GM19035 (cell line): ENCODE measurements at regions not wholly inside any gene's neighbourhood (a gene's known extent, or its start where the extent isn't known, plus 50 kb on each side); places are given as distances from the start of the nearest gene placed in this dataset.
"Not testable (repeated sequence)": the region's sequence is repeated elsewhere in the genome, so short reads cannot be mapped to it uniquely, and the experiment has no call there.

Source experiments
- ATAC-seq: cut with Tn5 transposase; IDR thresholded peaks from one replicate; pipeline ENCODE4 v1.9.1; 2021; ENCODE audit not compliant: unreplicated experiment

DNA sequence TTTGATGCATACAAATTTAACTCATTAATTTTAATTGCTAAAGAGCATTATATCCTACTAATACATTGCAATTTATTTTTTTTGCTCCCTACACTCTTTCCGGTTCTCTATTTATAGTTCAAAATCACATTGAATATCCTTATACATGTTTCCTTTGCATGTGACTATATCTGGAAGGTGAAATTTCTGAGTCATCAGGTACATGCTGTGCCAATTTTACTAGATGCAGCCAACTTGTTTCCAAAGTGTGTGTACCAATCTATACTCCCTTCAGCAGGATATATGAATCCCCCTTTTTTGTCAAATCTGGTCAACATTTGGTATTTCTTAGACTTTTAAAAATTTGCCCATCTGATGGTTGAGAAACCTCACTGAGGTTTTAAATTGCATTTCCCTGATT is 602.9 kb upstream of the CAMK1G start:
- no peak for ATAC-seq

DNA sequence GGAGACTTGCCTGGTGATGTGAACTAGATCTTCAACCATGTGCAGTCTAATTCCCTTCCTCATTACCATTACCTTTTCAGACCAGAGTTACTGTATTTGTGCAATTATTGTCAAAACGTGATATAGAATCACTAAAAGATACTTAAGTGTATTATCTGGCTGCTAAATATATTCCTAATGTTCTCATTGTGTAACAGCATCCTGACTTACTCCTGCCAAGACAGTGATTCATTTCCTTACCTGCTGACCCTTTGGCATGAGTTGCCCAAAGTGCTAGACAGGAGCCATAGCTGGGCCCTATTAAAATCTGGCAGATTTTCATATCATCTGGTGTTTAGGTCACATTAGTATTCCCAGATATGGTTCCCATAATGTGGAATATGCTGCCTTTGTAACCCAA is 598.3 kb upstream of the CAMK1G start:
- no peak for ATAC-seq

DNA sequence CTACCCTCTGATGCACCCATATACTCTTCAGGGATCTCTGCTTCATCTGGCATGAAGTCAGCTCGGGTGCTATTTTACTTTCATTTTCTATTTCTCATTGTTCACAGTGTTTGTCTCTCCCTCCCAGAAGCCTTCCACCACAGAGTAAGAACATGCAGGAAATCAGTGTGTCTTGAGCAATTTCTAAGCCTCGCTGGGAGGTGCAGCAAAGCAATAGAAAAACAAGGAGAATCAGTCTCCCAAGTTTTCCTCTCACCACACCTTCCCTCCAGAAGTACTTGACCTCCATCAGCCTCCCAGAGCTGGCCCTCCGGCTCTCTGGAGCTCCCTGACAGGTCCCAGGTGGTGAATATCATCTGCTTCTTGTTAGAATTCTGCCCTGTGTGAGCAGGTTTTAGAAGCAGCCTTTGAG is 594.7 kb upstream of the CAMK1G start:
- ATAC-seq: peak; percentile 95

DNA sequence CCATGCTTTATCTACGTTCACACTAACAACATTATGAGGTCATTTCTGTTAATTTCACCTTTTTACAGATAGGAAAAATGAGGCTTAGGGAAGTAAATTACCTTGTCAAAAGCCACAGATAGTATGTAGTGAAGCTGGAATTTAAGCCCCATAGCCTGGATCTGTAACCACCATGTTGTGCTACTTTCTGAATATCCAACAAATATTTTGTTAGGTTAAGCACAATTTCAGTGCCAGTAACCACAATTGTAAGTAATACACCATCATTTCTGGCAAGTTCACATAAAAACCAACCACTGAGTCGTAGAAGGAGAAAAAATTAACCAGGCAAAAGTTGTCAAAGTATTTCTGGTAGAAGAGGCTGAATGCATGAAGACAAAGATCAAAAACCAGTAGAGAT is 593.1 kb upstream of the CAMK1G start:
- no peak for ATAC-seq

DNA sequence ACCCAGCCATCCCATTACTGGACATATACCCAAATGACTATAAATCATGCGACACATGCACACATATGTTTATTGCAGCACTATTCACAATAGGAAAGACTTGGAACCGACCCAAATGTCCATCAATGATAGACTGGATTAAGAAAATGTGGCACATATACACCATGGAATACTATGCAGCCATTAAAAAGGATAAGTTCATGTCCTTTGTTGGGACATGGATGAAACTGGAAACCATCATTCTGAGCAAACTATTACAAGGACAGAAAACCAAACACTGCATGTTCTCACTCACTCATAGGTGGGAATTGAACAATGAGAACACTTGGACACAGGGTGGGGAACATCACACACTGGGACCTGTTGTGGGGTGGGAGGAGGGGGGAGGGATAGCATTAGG is 586.5 kb upstream of the CAMK1G start:
- not testable (repeated sequence) for ATAC-seq

DNA sequence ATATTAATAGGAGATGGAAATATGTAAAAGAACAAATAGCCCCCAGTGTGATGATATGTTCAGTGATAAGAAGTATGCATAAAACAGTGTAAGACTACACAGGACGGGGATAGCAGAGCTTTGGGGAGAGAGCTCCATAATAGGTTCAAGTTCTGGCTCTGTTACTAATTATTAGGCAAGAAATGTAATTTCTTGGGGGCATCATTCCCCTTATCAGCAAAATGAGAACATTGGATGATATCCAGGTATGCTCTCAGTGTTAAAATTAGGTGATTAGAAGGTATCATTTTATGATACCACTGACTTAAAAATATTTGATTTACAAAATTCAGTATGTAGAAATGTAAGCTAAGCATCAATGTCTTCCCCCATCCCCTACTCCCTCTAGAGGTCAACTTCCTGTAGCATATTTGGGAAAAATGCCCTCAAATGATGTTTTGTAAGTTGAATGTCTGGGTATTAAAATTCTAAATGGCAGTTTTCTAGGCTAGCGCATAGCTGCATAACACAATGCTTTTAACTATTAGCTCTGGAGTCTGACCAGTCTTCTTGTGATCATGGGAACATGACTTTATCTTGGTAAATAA is 585.7 kb upstream of the CAMK1G start:
- ATAC-seq: no peak

DNA sequence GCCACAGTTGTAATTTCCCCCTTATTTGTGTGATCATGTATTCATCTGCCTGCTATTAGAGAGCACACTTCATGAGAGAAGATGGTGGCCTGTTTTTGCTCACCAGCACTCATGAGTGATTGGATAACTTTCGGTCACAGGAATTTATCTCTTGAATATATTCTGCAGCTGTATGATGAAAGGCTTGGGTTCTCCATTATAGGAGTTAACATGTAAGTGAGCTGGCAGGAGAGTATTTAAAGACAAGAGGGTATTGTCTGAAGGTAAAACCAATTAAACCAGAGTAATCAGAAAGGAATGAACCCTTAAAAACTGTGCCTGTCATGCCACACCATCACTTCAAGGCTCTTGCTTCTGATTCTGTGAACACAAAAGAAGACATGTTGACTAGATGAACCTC is 574.9 kb upstream of the CAMK1G start:
- no peak for ATAC-seq

DNA sequence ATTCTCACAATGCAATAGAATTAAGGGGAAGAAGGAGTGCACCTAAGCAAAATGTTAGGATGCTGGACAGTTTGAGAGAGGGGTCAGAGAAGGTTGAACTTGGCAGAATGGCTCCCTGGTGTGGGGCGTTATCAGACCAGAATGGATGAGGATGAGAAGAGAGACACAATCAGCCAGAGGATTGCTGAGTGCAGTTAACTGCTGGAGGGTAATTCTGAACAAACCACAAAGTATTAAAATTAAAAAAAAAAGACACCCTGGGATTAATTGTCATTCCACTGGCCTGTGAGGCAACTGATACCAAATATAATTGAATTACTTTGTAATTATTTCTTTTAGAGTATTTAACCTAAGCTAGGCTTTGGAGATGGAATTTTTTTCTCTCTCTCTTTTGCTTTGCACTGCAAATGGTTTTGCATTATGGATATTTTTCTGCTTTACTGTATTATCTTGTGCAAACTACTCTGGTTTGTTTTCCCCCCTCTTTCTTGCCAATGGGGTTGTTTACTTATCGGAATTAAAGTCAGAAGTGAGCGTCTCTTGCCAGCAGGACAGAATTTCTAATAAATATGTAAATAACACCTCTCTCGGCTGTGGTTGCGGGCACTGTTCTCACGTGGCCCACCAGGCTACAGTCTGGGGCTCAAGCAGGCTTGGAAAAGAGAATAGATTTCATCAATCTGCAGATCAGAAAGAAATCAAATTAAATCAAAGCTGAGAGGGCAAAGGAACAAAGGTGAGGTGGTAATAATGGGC is 572.9 kb upstream of the CAMK1G start:
- no peak for ATAC-seq

DNA sequence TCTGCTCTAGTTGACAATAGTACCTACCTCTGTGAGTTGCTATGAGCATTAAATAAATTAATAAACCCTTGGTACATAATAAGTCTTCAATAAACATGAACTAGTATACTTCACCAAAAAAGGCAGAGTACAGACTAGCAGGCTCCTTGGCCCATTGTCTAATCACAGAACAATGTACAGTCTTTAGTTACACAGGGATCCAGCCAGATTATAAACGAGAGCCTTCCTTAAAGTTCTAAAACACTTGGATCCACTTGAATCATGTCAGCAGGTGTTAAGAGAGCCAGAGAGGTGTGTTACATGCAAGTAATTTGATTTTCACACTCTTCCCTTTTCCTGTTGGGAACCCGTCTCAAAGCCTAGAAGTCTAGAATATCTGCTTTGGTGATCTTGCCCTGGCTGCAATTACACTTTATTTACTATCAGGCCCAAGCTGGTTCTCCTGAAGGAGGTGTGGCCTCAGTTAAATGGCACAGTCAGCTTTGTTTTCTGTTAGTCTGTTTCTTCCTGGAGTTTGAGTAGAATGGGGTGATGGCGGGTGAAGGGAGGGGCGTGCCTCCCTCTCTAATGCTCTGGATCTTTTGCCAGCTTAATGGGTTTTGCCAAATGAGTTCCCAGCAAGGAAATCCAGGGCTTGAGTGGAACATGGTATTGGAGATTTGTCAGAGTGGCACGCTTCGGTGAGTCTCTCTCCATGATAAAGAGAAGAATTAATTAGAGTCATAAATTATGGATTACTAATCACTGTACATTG is 570.9 kb upstream of the CAMK1G start:
- ATAC-seq: no peak

DNA sequence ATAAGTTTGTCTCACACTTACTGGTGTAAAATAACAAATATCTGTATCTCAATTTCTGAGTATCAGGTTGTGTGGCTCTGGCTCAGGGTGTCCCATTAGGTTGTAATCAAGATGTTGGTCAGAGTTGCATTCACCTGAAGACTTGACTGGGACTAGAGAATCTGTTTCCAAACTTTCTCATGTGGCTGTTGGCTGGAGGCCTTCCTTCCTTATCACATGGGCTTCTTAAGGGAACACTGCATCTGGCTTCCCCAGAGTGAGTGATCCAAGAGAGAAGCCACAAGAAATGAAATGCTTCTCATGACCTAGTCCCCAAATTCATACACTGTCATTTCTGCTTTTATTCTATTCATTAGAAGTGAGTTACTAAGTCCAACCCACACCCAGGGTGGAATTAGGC is 568.4 kb upstream of the CAMK1G start:
- no peak for ATAC-seq

DNA sequence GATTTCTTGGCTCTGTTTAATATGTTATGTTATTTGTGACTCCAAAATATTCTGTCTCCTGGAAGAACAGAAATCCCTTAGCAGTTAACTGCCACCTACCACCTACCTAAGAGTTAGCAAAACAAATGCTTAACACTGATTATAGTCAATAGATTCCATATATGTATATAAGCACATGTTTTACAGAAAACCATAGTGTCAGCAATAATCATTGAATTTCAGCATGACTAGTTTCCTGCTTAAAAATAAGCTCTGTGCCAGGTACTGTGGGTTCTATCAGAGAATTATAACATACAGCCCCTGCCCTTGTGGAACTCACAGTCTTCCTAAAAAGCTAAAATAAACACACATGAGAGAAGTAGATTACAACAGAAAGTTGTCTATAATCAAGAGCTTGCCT is 561.9 kb upstream of the CAMK1G start:
- ATAC-seq: no peak

DNA sequence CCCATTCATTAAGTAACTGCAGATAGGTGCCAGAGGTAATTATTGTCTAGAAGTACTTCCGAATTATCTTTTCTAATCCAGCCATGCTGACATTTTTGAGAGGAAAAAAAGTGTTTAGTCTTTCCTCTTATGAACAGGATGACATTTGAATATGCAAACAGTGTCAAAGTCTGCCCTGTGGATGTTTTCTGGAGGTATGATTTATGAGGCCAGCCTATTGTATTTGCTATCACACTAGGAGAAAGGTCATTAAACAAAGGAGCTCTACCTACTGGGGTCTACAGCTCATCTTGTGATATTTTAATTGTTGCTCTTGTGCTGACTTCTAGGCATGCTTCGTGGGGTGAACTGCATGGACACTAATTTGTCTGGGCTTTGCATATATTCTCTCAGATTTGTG is 559.7 kb upstream of the CAMK1G start:
- no peak for ATAC-seq

DNA sequence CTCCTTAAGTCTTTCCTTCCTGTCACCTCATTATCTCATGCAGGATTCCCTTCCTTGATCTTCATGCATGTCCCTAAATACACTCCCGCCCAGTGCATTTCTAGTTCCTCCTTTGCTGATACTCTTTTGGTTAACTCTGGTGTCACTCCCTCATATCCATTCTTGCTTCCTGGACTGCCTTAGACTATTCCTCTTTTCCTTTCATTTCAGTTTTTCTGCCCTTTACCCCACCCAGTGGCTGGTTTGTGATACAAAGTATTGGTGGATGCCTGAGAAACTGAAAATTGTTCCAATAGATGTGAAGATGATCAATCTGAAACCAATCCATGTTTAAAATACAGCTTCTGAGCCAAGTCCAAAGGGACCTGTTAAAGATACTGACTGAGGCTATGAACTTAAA is 553.8 kb upstream of the CAMK1G start:
- ATAC-seq: no peak

DNA sequence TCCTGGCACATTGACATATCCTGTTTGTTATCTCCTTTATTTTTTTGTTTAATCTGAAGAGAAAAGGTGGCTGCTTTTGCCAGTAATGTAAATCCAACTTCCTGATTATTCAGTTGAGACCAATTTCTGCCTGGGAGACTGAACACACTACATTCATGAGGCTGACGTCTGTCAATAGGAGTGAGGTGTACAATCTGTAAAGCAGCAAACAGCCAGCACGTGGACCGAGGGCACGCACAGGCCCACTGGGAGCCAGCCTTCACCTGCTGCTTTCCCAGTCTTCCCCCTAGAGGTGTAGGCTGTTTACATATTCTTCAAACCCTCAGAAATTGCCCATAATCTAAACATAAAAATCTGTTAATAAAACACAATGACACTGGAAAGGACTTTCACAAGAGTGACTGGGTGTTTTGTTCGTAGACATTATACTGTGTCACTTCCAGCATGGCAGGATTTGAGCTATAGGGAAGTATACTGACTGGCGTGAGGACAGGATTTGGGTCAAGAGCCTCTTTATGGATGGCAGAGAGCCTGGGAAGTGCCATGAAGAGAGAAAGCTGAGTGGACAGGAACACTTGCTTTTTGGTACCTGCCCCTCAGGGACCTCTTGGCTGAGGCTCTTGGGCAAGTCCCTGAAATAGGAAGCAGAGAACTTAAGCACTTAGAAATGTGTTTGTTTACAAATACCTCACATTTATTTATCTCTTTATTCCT is 552.9 kb upstream of the CAMK1G start:
- ATAC-seq: no peak

DNA sequence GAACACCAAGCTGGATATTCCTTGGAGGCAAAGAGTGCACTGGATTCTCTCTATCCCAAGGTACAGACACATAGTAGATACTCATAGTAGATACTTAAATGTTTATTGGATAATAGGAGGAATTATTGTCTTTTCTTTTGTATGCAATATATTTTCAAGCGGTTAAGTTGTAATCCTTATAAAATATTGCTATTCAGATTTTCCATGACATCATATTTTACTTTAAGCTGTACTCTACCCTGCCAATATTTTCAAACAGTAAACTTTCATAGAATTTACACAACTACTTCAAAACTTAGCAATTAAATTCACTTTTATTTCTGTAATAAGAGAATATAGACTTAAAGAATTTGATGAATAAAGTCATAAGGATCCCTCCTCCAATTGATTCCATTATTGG is 546.5 kb upstream of the CAMK1G start:
- no peak for ATAC-seq

DNA sequence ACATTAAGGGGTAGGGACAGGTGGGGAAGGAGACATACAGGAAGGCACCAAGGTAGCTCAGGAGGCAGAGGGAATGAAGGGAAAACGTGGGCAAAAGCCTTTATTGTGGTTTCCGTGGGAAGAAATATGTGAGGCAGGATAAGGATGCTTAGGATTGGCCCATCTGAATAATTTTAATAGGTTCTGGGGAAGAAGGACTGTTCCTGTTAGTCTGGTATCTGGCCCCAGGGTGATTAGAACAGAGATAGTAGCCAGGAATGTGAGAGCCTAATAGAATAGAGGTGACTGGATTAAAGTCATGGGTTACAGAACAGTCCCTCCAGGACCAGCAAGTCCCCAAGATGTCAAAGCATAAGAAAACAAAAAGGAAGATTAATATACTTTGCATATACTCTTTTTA is 545.2 kb upstream of the CAMK1G start:
- ATAC-seq: no peak

DNA sequence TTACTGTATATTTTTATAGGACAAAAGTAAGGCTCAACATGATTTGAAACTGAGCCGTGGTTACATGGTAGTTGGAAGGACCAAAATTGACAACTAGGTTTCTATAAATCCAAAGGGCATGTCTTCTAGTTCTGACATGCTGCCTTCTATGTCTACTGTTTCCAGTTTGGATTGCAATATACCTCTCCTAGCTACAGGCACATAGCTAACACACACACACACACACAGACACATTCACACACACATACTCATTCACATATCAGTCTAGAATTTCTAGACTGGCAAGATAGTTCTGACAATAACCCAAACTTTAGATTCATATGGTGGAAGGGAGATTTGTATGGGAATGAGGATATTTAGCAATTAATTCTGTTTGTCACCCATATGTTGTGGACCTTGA is 544.8 kb upstream of the CAMK1G start:
- ATAC-seq: no peak

DNA sequence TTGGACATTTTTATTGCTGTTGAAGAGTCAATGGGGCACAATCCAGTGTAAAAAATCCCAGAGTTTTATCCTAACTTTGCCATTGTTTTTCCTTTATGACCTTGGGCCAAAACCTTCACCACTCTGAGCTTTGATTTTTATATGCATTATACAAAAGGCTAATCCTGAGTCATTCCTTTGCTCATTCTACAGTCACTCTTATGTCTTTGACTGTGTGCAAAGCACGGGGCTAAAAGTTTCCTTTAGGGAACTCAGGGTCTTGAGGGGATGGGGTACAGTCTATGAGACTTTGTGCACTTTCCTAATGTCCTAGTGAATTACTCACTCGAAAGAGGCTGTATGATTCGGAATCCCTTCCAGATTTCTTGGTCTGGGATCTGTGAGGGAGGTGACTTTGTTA is 543.2 kb upstream of the CAMK1G start:
- no peak for ATAC-seq

DNA sequence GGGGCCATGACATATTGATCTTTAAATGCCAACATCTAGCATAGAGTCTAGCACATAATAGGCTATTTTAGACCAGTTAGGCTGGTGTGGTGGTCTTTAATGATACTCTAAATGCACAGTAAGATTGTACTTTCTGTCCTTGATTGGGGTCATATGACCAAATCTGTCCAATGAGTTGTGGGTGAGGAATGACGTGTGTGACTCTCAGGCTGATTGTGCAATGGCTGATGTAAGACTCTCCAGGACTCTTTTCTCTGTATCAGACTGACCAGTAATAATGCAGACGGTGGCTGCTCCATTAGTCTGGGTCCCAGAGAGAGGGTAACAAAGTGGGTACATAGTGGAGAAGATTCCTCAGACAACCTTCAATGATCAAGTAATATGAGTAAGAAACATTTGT is 541.6 kb upstream of the CAMK1G start:
- ATAC-seq: no peak

DNA sequence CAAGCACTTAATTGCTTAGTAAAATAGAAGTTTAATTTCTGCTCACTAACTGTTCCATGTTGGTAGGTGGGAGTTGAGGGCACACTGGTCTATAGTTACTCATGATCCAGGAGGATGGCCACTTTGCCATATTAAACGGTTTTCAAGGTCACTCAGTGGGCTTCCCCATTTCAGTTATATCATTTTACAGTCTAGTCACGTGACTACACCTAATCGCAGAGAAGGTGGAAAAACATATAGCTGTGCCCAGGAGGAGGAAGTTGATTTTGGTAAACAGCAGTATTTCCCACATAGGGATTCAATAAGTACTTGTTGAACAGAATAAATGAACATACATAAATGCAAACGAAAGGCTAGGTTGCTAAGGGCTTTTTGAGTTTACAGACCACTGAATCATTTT is 541.1 kb upstream of the CAMK1G start:
- ATAC-seq: no peak

DNA sequence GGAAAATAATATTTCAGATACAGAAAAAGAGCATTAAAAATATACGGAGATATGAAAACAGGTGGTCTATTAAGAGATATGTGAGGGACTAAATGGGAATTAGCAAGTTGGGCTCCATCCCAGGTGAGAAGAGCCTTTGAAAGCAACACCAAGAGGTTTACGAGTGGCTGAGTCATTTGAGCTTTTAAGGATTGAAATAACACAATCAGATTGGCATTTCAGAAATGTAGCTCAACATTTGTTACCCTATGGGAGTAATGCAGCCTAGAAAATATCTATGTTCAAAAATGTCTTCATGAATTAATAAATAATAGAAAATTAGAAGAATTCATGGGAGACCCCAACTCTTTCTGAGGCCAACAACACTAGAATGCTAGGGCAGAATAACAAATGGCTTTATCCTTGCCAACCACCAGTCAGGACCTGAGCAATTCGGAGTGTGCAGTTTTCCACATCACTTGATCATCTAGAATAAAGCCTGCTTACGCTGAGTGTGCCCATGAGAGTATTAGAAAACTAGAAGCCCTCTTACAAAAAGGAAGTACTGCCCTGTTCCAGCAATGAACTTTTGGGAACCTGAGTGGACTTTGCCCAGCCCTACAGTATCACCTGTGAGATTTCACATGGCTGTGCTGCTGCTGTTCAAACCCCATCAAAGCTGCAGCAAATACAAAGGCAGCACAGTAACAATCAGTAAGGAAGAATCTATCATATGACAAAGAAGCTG is 538.0 kb upstream of the CAMK1G start:
- no peak for ATAC-seq
